HG02610 (cell line): ENCODE measurements at regions not wholly inside any gene's neighbourhood (a gene's known extent, or its start where the extent isn't known, plus 50 kb on each side); places are given as distances from the start of the nearest gene placed in this dataset.
"Not testable (repeated sequence)": the region's sequence is repeated elsewhere in the genome, so short reads cannot be mapped to it uniquely, and the experiment has no call there.

Source experiments
- ATAC-seq: cut with Tn5 transposase; IDR thresholded peaks from one replicate; pipeline ENCODE4 v1.9.1; 2021; ENCODE audit warnings: mild to moderate bottlenecking, moderate library complexity; ENCODE audit not compliant: unreplicated experiment

- no peak for ATAC-seq
Observed at GRCh38 chr6:167661552-167662044, 165.1 kb upstream of the AFDN start.

- no peak for ATAC-seq
Observed at GRCh38 chr6:167662075-167662880, 164.4 kb upstream of the AFDN start.

- ATAC-seq = no peak
Observed at GRCh38 chr6:167662881-167663205, 163.9 kb upstream of the AFDN start.

- no peak for ATAC-seq
Observed at GRCh38 chr6:167663316-167663715, 163.4 kb upstream of the AFDN start.

GRCh38 chr6:167663784-167664443, 162.8 kb upstream of the AFDN start:
- ATAC-seq = no peak

GRCh38 chr6:167664678-167665660, 161.7 kb upstream of the AFDN start:
- ATAC-seq = no peak

- ATAC-seq = no peak
Observed at GRCh38 chr6:167665698-167666330, 160.9 kb upstream of the AFDN start.

GRCh38 chr6:167666571-167667203, 160.0 kb upstream of the AFDN start:
- ATAC-seq = no peak

GRCh38 chr6:167667204-167668018, 159.3 kb upstream of the AFDN start:
- ATAC-seq = no peak

- ATAC-seq = no peak
Observed at GRCh38 chr6:167668019-167668753, 158.5 kb upstream of the AFDN start.

- no peak for ATAC-seq
Observed at GRCh38 chr6:167668754-167669552, 157.8 kb upstream of the AFDN start.

- ATAC-seq = no peak
Observed at GRCh38 chr6:167669553-167669849, 157.2 kb upstream of the AFDN start.

- ATAC-seq = no peak
Observed at GRCh38 chr6:167669870-167670802, 156.6 kb upstream of the AFDN start.

- no peak for ATAC-seq
Observed at GRCh38 chr6:167670938-167671338, 155.8 kb upstream of the AFDN start.

- not testable (repeated sequence) for ATAC-seq
Observed at GRCh38 chr6:167671379-167671976, 155.2 kb upstream of the AFDN start.

GRCh38 chr6:167671977-167672687, 154.6 kb upstream of the AFDN start:
- ATAC-seq = no peak
